Chondrocyte (in vitro differentiated cells): ENCODE measurements at regions not wholly inside any gene's neighbourhood (a gene's known extent, or its start where the extent isn't known, plus 50 kb on each side); places are given as distances from the start of the nearest gene placed in this dataset.

Experiments used
- DNase-seq: peaks from one replicate; pipeline ENCODE4 v3.0.0; 2021; ENCODE audit warnings: mixed read lengths, low spot score
- H3K27ac Mint-ChIP-seq: one replicate; pipeline ENCODE4 v1.8.0; 2021; ENCODE audit warnings: mild to moderate bottlenecking, moderate library complexity, mixed read lengths; ENCODE audit not compliant: unreplicated experiment
- H3K27me3 Mint-ChIP-seq: 2 replicates; pipeline ENCODE4 v1.8.0; 2021; ENCODE audit warnings: low read depth, mixed read lengths
- H3K36me3 Mint-ChIP-seq: 2 replicates; pipeline ENCODE4 v1.8.0; 2021; ENCODE audit warnings: low read depth, mixed read lengths
- H3K4me1 Mint-ChIP-seq: 2 replicates; pipeline ENCODE4 v1.8.0; 2021; ENCODE audit warnings: low read depth, mild to moderate bottlenecking, mixed read lengths
- H3K4me3 Mint-ChIP-seq: one replicate; pipeline ENCODE4 v1.8.0; 2021; ENCODE audit warnings: mild to moderate bottlenecking, moderate library complexity, mixed read lengths; ENCODE audit not compliant: unreplicated experiment
- H3K9me3 Mint-ChIP-seq: 2 replicates; pipeline ENCODE4 v1.8.0; 2021; ENCODE audit warnings: low read depth, mixed read lengths
- TF ChIP-seq, protein P1 (sequence below): fragments of 200-600 bp; sonication (generic); IDR thresholded peaks from 2 replicates; pipeline ENCODE4 v1.5.0; 2021; ENCODE audit warnings: antibody characterized with exemption, mild to moderate bottlenecking, moderate library complexity

- Mint-ChIP-seq H3K36me3 (no peaks in the 10 kb centered on the region), H3K27ac (no peak overlapping the region), H3K27me3 (no peaks in the 10 kb centered on the region), H3K9me3 (no peaks in the 10 kb centered on the region), H3K4me3 (no peak overlapping the region), H3K4me1 (peaks cover 5% of the 10 kb centered on the region)
- no peak for DNase-seq
- TF ChIP-seq, protein P1, sequence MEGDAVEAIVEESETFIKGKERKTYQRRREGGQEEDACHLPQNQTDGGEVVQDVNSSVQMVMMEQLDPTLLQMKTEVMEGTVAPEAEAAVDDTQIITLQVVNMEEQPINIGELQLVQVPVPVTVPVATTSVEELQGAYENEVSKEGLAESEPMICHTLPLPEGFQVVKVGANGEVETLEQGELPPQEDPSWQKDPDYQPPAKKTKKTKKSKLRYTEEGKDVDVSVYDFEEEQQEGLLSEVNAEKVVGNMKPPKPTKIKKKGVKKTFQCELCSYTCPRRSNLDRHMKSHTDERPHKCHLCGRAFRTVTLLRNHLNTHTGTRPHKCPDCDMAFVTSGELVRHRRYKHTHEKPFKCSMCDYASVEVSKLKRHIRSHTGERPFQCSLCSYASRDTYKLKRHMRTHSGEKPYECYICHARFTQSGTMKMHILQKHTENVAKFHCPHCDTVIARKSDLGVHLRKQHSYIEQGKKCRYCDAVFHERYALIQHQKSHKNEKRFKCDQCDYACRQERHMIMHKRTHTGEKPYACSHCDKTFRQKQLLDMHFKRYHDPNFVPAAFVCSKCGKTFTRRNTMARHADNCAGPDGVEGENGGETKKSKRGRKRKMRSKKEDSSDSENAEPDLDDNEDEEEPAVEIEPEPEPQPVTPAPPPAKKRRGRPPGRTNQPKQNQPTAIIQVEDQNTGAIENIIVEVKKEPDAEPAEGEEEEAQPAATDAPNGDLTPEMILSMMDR = no peak
Observed at GRCh38 chr3:126279853-126280252, 77.4 kb downstream of the KLF15 start.

- Mint-ChIP-seq H3K27ac (no peak overlapping the region), H3K4me3 (no peak overlapping the region)
- DNase-seq = no peak
Observed at GRCh38 chr3:126277629-126278378, 79.4 kb downstream of the KLF15 start.

DNA sequence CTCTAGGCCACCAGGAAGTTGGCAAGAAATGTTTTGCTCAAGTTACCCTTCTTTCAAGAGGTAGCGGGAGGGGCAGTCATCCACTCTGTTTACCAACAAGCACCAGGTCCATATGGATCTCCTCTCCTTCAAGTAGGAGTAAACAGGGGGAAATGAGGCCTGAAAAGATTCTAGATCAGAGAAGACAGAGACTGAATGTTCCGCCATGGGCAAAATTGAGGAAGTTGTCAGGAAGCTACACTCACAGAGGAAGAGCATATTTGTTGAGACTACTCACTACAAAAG is 81.6 kb downstream of the KLF15 start:
- no peaks in the 10 kb centered on the region for H3K36me3 Mint-ChIP-seq
- no peaks in the 10 kb centered on the region for H3K27me3 Mint-ChIP-seq
- no peaks in the 10 kb centered on the region for H3K9me3 Mint-ChIP-seq
- DNase-seq = no peak
- H3K27ac Mint-ChIP-seq = no peak overlapping the region
- H3K4me3 Mint-ChIP-seq = no peak overlapping the region
- peaks cover 14% of the 10 kb centered on the region for H3K4me1 Mint-ChIP-seq
- TF ChIP-seq, protein P1 = no peak

More at GRCh38 chr3:126277629-126278378, 79.4 kb downstream of the KLF15 start:
- H3K36me3 Mint-ChIP-seq = no peaks in the 10 kb centered on the region
- H3K9me3 Mint-ChIP-seq = no peaks in the 10 kb centered on the region
- peaks cover 5% of the 10 kb centered on the region for H3K4me1 Mint-ChIP-seq
- TF ChIP-seq, protein P1 = no peak
- H3K27me3 Mint-ChIP-seq = no peaks in the 10 kb centered on the region

- H3K27ac Mint-ChIP-seq = no peak overlapping the region
- no peak for DNase-seq
- peaks cover 20% of the 10 kb centered on the region for H3K4me1 Mint-ChIP-seq
- no peaks in the 10 kb centered on the region for H3K9me3 Mint-ChIP-seq
- H3K36me3 Mint-ChIP-seq = no peaks in the 10 kb centered on the region
- TF ChIP-seq, protein P1 = no peak
- no peaks in the 10 kb centered on the region for H3K27me3 Mint-ChIP-seq
- H3K4me3 Mint-ChIP-seq = no peak overlapping the region
Observed at GRCh38 chr3:126274735-126275619, 82.2 kb downstream of the KLF15 start.

GRCh38 chr3:126270145-126270811 is 86.9 kb downstream of the KLF15 start:
- Mint-ChIP-seq H3K36me3 (no peaks in the 10 kb centered on the region), H3K4me3 (peak overlapping the region; percentile 23), H3K4me1 (peaks cover 45% of the 10 kb centered on the region), H3K9me3 (no peaks in the 10 kb centered on the region), H3K27me3 (no peaks in the 10 kb centered on the region), H3K27ac (peak overlapping the region; percentile 91)
- no peak for DNase-seq
- TF ChIP-seq, protein P1 = no peak
